ENCODE measurements at regions not wholly inside any gene's neighbourhood (a gene's known extent, or its start where the extent isn't known, plus 50 kb on each side); places are given as distances from the start of the nearest gene placed in this dataset.

- TF ChIP-seq POLR2A (IDR thresholded peaks at IDR 0.05): no peak
- TF ChIP-seq CTCF (IDR thresholded peaks at IDR 0.05): no peak
Observed at GRCh38 chr18:22355069-22355468, 62.6 kb downstream of the CTAGE1 start.

All from right lobe of liver (tissue), 4 donors.